ENCODE measurements at regions not wholly inside any gene's neighbourhood (a gene's known extent, or its start where the extent isn't known, plus 50 kb on each side); places are given as distances from the start of the nearest gene placed in this dataset.

DNA sequence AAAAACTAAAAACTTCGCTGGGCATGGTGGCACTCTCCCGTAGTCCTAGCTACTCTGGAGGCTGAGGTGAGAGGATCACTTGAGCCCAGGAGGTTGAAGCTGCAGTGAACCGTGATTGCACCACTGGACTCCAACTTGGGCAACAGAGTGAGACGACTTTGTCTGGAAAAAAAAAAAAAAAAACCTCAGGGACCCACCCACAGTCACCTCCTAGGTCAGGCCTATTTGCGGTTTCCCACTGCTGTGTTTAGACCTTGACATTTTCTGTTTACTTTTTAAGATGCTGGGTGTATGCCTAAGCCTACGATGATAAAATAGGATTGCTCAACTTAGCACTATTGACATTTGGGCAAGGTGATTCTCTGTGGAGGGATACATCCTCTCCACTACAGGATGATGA, 197.4 kb upstream of the TBL1X start:
- in situ Hi-C loops (cut with MboI): no loop called here
- no peak for TF ChIP-seq EZH2 (IDR thresholded peaks at IDR 0.05; ENCODE audit: insufficient read depth, poor library complexity, severe bottlenecking)
- TF ChIP-seq EZH2phosphoT487 (IDR thresholded peaks at IDR 0.05; ENCODE audit: insufficient read depth, low read depth): no peak

DNA sequence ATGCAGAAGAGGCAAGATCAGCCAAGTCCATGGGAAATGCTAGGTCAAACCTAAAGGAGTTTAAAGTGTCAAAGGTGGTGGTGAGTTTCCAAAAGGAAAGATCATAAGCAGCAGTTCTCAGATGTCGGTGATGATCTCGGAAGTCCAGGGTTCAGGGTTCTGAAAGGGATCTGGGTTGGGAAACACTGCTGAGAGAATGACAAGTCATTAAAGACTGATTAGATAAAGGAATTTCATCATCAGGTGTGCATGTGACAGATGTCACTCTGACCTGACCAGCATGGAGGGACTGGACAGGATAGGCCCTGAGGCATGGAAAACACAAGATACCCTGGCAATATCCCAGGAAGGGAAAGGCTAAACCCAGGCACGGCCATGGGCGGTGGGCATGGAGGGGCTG, 195.7 kb upstream of the TBL1X start:
- WGBS, 2 experiments (ENCODE audit: low coverage in 1 of 2, low lambda C conversion rate in 2 of 2, missing lambda C conversion rate in 2 of 2): 97% methylated on average over 4 of the region's 4 CpGs
- Histone ChIP-seq H3K4me3 (no peak overlapping the region), H3K27me3 (replicated peaks; ENCODE audit: insufficient read depth) (no peaks in the 10 kb centered on the region), H3K79me2 (ENCODE audit: insufficient read depth) (no peaks in the 10 kb centered on the region), H3K9me3 (ENCODE audit: low read depth) (no peaks in the 10 kb centered on the region), H3K4me2 (ENCODE audit: unreplicated experiment) (no peak overlapping the region), H3K4me1 (ENCODE audit: insufficient read depth) (peaks cover 10% of the 10 kb centered on the region), H3K9me2 (ENCODE audit: insufficient read depth) (no peaks in the 10 kb centered on the region), H3K27ac (no peak overlapping the region), H3K36me3 (ENCODE audit: low read depth) (no peaks in the 10 kb centered on the region), H3K9ac (no peak overlapping the region), H3F3A (ENCODE audit: insufficient read depth) (no peaks in the 10 kb centered on the region), H2AFZ (no peak overlapping the region), H4K20me1 (ENCODE audit: insufficient read depth) (no peaks in the 10 kb centered on the region)
- in situ Hi-C loops (cut with MboI): no loop called here
- TF ChIP-seq EZH2phosphoT487 (IDR thresholded peaks at IDR 0.05; ENCODE audit: insufficient read depth, low read depth) (no peak), EZH2 (IDR thresholded peaks at IDR 0.05; ENCODE audit: insufficient read depth, poor library complexity, severe bottlenecking) (no peak)
- no peak for DNase-seq

More for the DNA sequence above, 197.4 kb upstream of the TBL1X start:
- Histone ChIP-seq H3K9ac (no peak overlapping the region), H3K9me2 (ENCODE audit: insufficient read depth) (no peaks in the 10 kb centered on the region), H3K36me3 (ENCODE audit: low read depth) (no peaks in the 10 kb centered on the region), H3K4me2 (ENCODE audit: unreplicated experiment) (no peak overlapping the region), H3K79me2 (ENCODE audit: insufficient read depth) (no peaks in the 10 kb centered on the region), H3K4me1 (ENCODE audit: insufficient read depth) (peaks cover 5% of the 10 kb centered on the region), H3K27ac (no peak overlapping the region), H2AFZ (no peak overlapping the region), H4K20me1 (ENCODE audit: insufficient read depth) (no peaks in the 10 kb centered on the region), H3K9me3 (ENCODE audit: low read depth) (no peaks in the 10 kb centered on the region), H3K27me3 (replicated peaks; ENCODE audit: insufficient read depth) (no peaks in the 10 kb centered on the region), H3F3A (ENCODE audit: insufficient read depth) (no peaks in the 10 kb centered on the region), H3K4me3 (no peak overlapping the region)
- DNase-seq: no peak
- WGBS, 2 experiments (ENCODE audit: low coverage in 1 of 2, low lambda C conversion rate in 2 of 2, missing lambda C conversion rate in 2 of 2): 86 to 94% methylated on average over 6 of the region's 6 CpGs

DNA sequence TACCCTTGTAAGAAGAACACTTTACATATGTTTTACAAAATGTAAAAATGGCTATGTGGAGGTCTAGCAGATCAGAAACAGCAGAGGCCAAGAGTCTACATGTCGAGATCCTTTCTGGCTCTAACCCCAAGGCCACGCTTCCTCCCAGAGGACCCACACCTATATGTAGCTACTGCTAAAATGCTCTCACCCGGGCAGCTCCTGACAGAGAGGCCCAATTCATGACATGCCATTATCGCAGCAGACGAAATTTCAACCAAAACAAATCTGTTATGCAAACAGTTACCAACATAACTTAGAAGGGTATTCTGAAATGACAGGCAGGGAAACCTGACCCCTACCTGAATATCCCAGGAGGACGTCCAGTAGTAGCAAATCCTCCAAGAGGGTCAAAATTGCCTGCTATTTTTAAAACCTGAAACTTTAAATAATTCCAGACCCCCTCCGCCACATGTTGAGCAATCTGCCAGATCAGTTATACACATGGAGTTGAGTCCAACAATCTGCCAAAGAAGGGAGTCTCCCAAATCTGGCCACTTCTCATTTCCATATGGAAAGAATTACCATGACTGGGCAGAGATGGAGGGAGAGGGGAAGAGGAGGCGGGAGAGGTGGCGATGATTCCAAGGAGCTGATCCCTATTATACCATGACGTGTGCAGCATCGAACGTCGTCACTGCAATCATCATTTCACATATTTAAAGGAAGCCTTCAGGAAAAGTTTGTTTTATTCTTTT, 192.9 kb upstream of the TBL1X start:
- Histone ChIP-seq H3K79me2 (ENCODE audit: insufficient read depth) (no peaks in the 10 kb centered on the region), H2AFZ (no peak overlapping the region), H3K4me1 (ENCODE audit: insufficient read depth) (peaks cover 10% of the 10 kb centered on the region), H3K27ac (no peak overlapping the region), H3K9me2 (ENCODE audit: insufficient read depth) (no peaks in the 10 kb centered on the region), H3K4me3 (no peak overlapping the region), H3F3A (ENCODE audit: insufficient read depth) (no peaks in the 10 kb centered on the region), H3K36me3 (ENCODE audit: low read depth) (no peaks in the 10 kb centered on the region), H3K9me3 (ENCODE audit: low read depth) (no peaks in the 10 kb centered on the region), H3K4me2 (ENCODE audit: unreplicated experiment) (no peak overlapping the region), H4K20me1 (ENCODE audit: insufficient read depth) (no peaks in the 10 kb centered on the region), H3K27me3 (replicated peaks; ENCODE audit: insufficient read depth) (no peaks in the 10 kb centered on the region), H3K9ac (no peak overlapping the region)
- DNase-seq: peak; percentile 63
- 10 to 11% methylated on average over 13 of the region's 13 CpGs for WGBS, 2 experiments (ENCODE audit: low coverage in 1 of 2, low lambda C conversion rate in 2 of 2, missing lambda C conversion rate in 2 of 2)
- TF ChIP-seq EZH2 (IDR thresholded peaks at IDR 0.05; ENCODE audit: insufficient read depth, poor library complexity, severe bottlenecking) (no peak), EZH2phosphoT487 (IDR thresholded peaks at IDR 0.05; ENCODE audit: insufficient read depth, low read depth) (no peak)
- in situ Hi-C loops (cut with MboI): no loop called here

DNA sequence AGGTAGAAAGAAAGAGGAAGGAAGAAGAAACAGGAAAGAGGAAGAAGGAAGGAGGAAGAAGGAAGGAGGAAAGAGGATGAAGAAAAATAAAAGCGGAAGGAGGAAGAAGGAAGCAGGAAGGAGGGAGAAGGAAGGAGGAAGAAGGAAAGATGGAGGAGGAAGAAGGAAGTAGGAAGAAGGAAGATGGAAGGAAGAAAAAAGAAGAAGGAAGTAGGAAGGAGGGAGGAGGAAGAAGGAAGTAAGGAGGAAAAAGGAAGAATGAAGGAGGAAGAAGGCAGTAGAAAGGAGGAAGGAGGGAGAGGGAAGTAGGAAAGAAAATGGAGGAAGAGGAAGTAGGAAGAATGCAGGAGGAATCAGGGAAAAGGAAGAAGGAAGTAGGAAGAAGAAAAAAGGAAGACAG, 191.1 kb upstream of the TBL1X start:
- no peak overlapping the region for H3K27ac ChIP-seq
- in situ Hi-C loops (cut with MboI): no loop called here
- no peak overlapping the region for H3K4me2 ChIP-seq (ENCODE audit: unreplicated experiment)
- H3K4me3 ChIP-seq: no peak overlapping the region
- no peaks in the 10 kb centered on the region for H3K79me2 ChIP-seq (ENCODE audit: insufficient read depth)
- TF ChIP-seq EZH2phosphoT487 (IDR thresholded peaks at IDR 0.05; ENCODE audit: insufficient read depth, low read depth) (no peak), EZH2 (IDR thresholded peaks at IDR 0.05; ENCODE audit: insufficient read depth, poor library complexity, severe bottlenecking) (no peak)
- H3K9me3 ChIP-seq (ENCODE audit: low read depth): no peaks in the 10 kb centered on the region
- no peak overlapping the region for H3K9ac ChIP-seq
- no peaks in the 10 kb centered on the region for H3K9me2 ChIP-seq (ENCODE audit: insufficient read depth)
- H3F3A ChIP-seq (ENCODE audit: insufficient read depth): no peaks in the 10 kb centered on the region
- no peak overlapping the region for H2AFZ ChIP-seq
- DNase-seq: no peak
- no peaks in the 10 kb centered on the region for H3K27me3 ChIP-seq (replicated peaks; ENCODE audit: insufficient read depth)
- no peaks in the 10 kb centered on the region for H4K20me1 ChIP-seq (ENCODE audit: insufficient read depth)
- peaks cover 10% of the 10 kb centered on the region for H3K4me1 ChIP-seq (ENCODE audit: insufficient read depth)
- H3K36me3 ChIP-seq (ENCODE audit: low read depth): no peaks in the 10 kb centered on the region
- WGBS, 2 experiments (ENCODE audit: low coverage in 1 of 2, low lambda C conversion rate in 2 of 2, missing lambda C conversion rate in 2 of 2): 94 to 100% methylated on average over 1 of the region's 1 CpG

Data from GM23248 (cell line).